GM18870 (cell line): ENCODE measurements at regions not wholly inside any gene's neighbourhood (a gene's known extent, or its start where the extent isn't known, plus 50 kb on each side); places are given as distances from the start of the nearest gene placed in this dataset.
"Not testable (repeated sequence)": the region's sequence is repeated elsewhere in the genome, so short reads cannot be mapped to it uniquely, and the experiment has no call there.

Source experiments
- ATAC-seq: cut with Tn5 transposase; IDR thresholded peaks from one replicate; pipeline ENCODE4 v1.9.1; 2021; ENCODE audit warnings: moderate library complexity; ENCODE audit not compliant: unreplicated experiment

GRCh38 chr13:22903925-22904324, 276.9 kb upstream of the SGCG start:
- ATAC-seq, result no peak

- no peak for ATAC-seq
Observed at GRCh38 chr13:22915442-22916082, 265.2 kb upstream of the SGCG start.

- not testable (repeated sequence) for ATAC-seq
Observed at GRCh38 chr13:22916276-22916675, 264.5 kb upstream of the SGCG start.

GRCh38 chr13:22925881-22926747, 254.7 kb upstream of the SGCG start:
- no peak for ATAC-seq

- ATAC-seq, result no peak
Observed at GRCh38 chr13:22926748-22927400, 253.9 kb upstream of the SGCG start.

GRCh38 chr13:22927845-22928244, 252.9 kb upstream of the SGCG start:
- ATAC-seq, result not testable (repeated sequence)

- no peak for ATAC-seq
Observed at GRCh38 chr13:22929381-22930126, 251.2 kb upstream of the SGCG start.

GRCh38 chr13:22931576-22931975, 249.2 kb upstream of the SGCG start:
- ATAC-seq, result no peak

- not testable (repeated sequence) for ATAC-seq
Observed at GRCh38 chr13:22932632-22933412, 248.0 kb upstream of the SGCG start.

GRCh38 chr13:22933571-22934181, 247.1 kb upstream of the SGCG start:
- ATAC-seq, result no peak

- no peak for ATAC-seq
Observed at GRCh38 chr13:22934744-22935523, 245.8 kb upstream of the SGCG start.

- no peak for ATAC-seq
Observed at GRCh38 chr13:22936228-22936627, 244.6 kb upstream of the SGCG start.

- ATAC-seq, result no peak
Observed at GRCh38 chr13:22937241-22937640, 243.5 kb upstream of the SGCG start.

GRCh38 chr13:22937953-22938352, 242.8 kb upstream of the SGCG start:
- ATAC-seq, result no peak

GRCh38 chr13:22938576-22938975, 242.2 kb upstream of the SGCG start:
- no peak for ATAC-seq

GRCh38 chr13:22939157-22939556, 241.6 kb upstream of the SGCG start:
- ATAC-seq, result no peak

GRCh38 chr13:22940090-22940710, 240.6 kb upstream of the SGCG start:
- ATAC-seq, result no peak

- no peak for ATAC-seq
Observed at GRCh38 chr13:22940736-22941135, 240.0 kb upstream of the SGCG start.

GRCh38 chr13:22941495-22941894, 239.3 kb upstream of the SGCG start:
- not testable (repeated sequence) for ATAC-seq
